Loucy (cell line): ENCODE measurements at regions not wholly inside any gene's neighbourhood (a gene's known extent, or its start where the extent isn't known, plus 50 kb on each side); places are given as distances from the start of the nearest gene placed in this dataset.

Experiments used
- H2AFZ ChIP-seq: fragments of 200-600 bp; sonication (generic); 2 replicates; pipeline ENCODE4 v1.6.0; 2016; ENCODE audit warnings: antibody characterized with exemption, mild to moderate bottlenecking, low read length, moderate library complexity
- H3F3A ChIP-seq: fragments of 200-600 bp; 2 replicates; pipeline ENCODE4 v1.6.0; 2016; ENCODE audit warnings: antibody characterized with exemption, low read depth, mild to moderate bottlenecking
- H3K27me3 ChIP-seq: fragments of 200-600 bp; sonication (generic); 2 replicates; pipeline ENCODE4 v1.6.1; 2014; ENCODE audit warnings: low read length, mild to moderate bottlenecking; ENCODE audit not compliant: insufficient read depth, poor library complexity, severe bottlenecking
- H3K36me3 ChIP-seq: fragments of 200-600 bp; sonication (generic); 2 replicates; pipeline ENCODE4 v1.6.1; 2016; ENCODE audit warnings: low read length; ENCODE audit not compliant: insufficient read depth
- H3K4me1 ChIP-seq: fragments of 200-600 bp; sonication (generic); 2 replicates; pipeline ENCODE4 v1.5.1; 2014; ENCODE audit warnings: low read length, mild to moderate bottlenecking; ENCODE audit not compliant: insufficient read depth, poor library complexity, severe bottlenecking
- H3K4me2 ChIP-seq: fragments of 200-600 bp; sonication (generic); 2 replicates; pipeline ENCODE4 v1.6.0; 2014; ENCODE audit warnings: antibody characterized with exemption, low read length, low read depth, mild to moderate bottlenecking; ENCODE audit not compliant: poor library complexity, severe bottlenecking
- H3K4me3 ChIP-seq: fragments of 200-600 bp; sonication (generic); 2 replicates; pipeline ENCODE4 v1.5.1; 2014; ENCODE audit warnings: low read length, mild to moderate bottlenecking, mixed read lengths; ENCODE audit not compliant: poor library complexity, severe bottlenecking
- H3K79me2 ChIP-seq: fragments of 200-600 bp; sonication (generic); 2 replicates; pipeline ENCODE4 v1.6.1; 2014; ENCODE audit warnings: low read length; ENCODE audit not compliant: insufficient read depth
- H3K9ac ChIP-seq: fragments of 200-600 bp; sonication (generic); 2 replicates; pipeline ENCODE4 v1.6.0; 2014; ENCODE audit warnings: mild to moderate bottlenecking, low read depth, low read length, moderate library complexity; ENCODE audit not compliant: poor library complexity, severe bottlenecking
- H3K9me2 ChIP-seq: fragments of 200-600 bp; sonication (generic); replicated peaks from 2 replicates; pipeline ENCODE4 v1.6.1; 2016; ENCODE audit warnings: low read depth, low read length, mixed read lengths
- H3K9me3 ChIP-seq: fragments of 200-600 bp; sonication (generic); 2 replicates; pipeline ENCODE4 v1.6.1; 2014; ENCODE audit warnings: mild to moderate bottlenecking, antibody characterized with exemption, low read length, low read depth; ENCODE audit not compliant: insufficient read depth
- H4K20me1 ChIP-seq: fragments of 200-600 bp; sonication (generic); 2 replicates; pipeline ENCODE4 v1.6.0; 2014; ENCODE audit warnings: antibody characterized with exemption, low read length, mild to moderate bottlenecking; ENCODE audit not compliant: insufficient read depth, poor library complexity, severe bottlenecking
- CTCF ChIP-seq: fragments of 200-600 bp; sonication (generic); conservative IDR thresholded peaks from 2 replicates; pipeline ENCODE4 v1.5.1; 2014; ENCODE audit warnings: mild to moderate bottlenecking, antibody characterized with exemption, low read length
- EZH2phosphoT487 ChIP-seq: fragments of 200-600 bp; IDR thresholded peaks from 2 replicates; pipeline ENCODE4 v1.6.1; 2018; ENCODE audit warnings: antibody characterized with exemption, mild to moderate bottlenecking, moderate library complexity, borderline replicate concordance

- no peak overlapping the region for H3K4me3 ChIP-seq
- H3K79me2 ChIP-seq, result no peaks in the 10 kb centered on the region
- no peaks in the 10 kb centered on the region for H3K36me3 ChIP-seq
- no peaks in the 10 kb centered on the region for H3F3A ChIP-seq
- H3K9ac ChIP-seq, result no peak overlapping the region
- no peaks in the 10 kb centered on the region for H3K4me1 ChIP-seq
- no peak overlapping the region for H2AFZ ChIP-seq
- H3K27me3 ChIP-seq, result no peaks in the 10 kb centered on the region
- H4K20me1 ChIP-seq, result no peaks in the 10 kb centered on the region
- H3K9me3 ChIP-seq, result no peaks in the 10 kb centered on the region
- TF ChIP-seq CTCF (no peak), EZH2phosphoT487 (no peak)
- no peaks in the 10 kb centered on the region for H3K9me2 ChIP-seq
- no peak overlapping the region for H3K4me2 ChIP-seq
Measured at GRCh38 chr16:64352246-64352645, 769.6 kb downstream of the CDH11 start.

- H3K27me3 ChIP-seq, result no peaks in the 10 kb centered on the region
- no peak overlapping the region for H3K4me2 ChIP-seq
- no peaks in the 10 kb centered on the region for H4K20me1 ChIP-seq
- H3F3A ChIP-seq, result no peaks in the 10 kb centered on the region
- no peaks in the 10 kb centered on the region for H3K9me3 ChIP-seq
- H3K36me3 ChIP-seq, result no peaks in the 10 kb centered on the region
- H3K9ac ChIP-seq, result no peak overlapping the region
- H2AFZ ChIP-seq, result no peak overlapping the region
- H3K4me3 ChIP-seq, result no peak overlapping the region
- no peaks in the 10 kb centered on the region for H3K4me1 ChIP-seq
- no peaks in the 10 kb centered on the region for H3K79me2 ChIP-seq
- H3K9me2 ChIP-seq, result no peaks in the 10 kb centered on the region
- TF ChIP-seq EZH2phosphoT487, result no peak
- TF ChIP-seq CTCF, result no peak
Measured at GRCh38 chr16:64351121-64351520, 770.7 kb downstream of the CDH11 start.

GRCh38 chr16:64346080-64346479 lies 775.8 kb downstream of the CDH11 start:
- Histone ChIP-seq H3K9me3 (peaks cover 3% of the 10 kb centered on the region; the same call in 1 of the 2 replicates), H3K4me3 (no peak overlapping the region), H2AFZ (no peak overlapping the region), H3K9me2 (no peaks in the 10 kb centered on the region), H3K4me2 (no peak overlapping the region), H3K79me2 (no peaks in the 10 kb centered on the region), H3K36me3 (no peaks in the 10 kb centered on the region), H3K4me1 (no peaks in the 10 kb centered on the region), H3F3A (no peaks in the 10 kb centered on the region), H3K9ac (no peak overlapping the region), H3K27me3 (no peaks in the 10 kb centered on the region), H4K20me1 (no peaks in the 10 kb centered on the region)
- TF ChIP-seq CTCF (no peak), EZH2phosphoT487 (no peak)
